Hematopoietic multipotent progenitor cell treated with erythropoietin and hydrocortisone succinate and interleukin-3 and kit ligand, for 4 days (in vitro differentiated cells): ENCODE measurements at regions not wholly inside any gene's neighbourhood (a gene's known extent, or its start where the extent isn't known, plus 50 kb on each side); places are given as distances from the start of the nearest gene placed in this dataset.

ENCODE experiments used
- DNase-seq: peaks from one replicate; pipeline ENCODE4 v3.0.0-alpha.2; 2015

- no peak for DNase-seq
Observed at GRCh38 chr15:31264559-31265089, 62.0 kb upstream of the KLF13 start.

GRCh38 chr15:31265090-31265870 lies 61.4 kb upstream of the KLF13 start:
- peak; percentile 32 for DNase-seq

DNA sequence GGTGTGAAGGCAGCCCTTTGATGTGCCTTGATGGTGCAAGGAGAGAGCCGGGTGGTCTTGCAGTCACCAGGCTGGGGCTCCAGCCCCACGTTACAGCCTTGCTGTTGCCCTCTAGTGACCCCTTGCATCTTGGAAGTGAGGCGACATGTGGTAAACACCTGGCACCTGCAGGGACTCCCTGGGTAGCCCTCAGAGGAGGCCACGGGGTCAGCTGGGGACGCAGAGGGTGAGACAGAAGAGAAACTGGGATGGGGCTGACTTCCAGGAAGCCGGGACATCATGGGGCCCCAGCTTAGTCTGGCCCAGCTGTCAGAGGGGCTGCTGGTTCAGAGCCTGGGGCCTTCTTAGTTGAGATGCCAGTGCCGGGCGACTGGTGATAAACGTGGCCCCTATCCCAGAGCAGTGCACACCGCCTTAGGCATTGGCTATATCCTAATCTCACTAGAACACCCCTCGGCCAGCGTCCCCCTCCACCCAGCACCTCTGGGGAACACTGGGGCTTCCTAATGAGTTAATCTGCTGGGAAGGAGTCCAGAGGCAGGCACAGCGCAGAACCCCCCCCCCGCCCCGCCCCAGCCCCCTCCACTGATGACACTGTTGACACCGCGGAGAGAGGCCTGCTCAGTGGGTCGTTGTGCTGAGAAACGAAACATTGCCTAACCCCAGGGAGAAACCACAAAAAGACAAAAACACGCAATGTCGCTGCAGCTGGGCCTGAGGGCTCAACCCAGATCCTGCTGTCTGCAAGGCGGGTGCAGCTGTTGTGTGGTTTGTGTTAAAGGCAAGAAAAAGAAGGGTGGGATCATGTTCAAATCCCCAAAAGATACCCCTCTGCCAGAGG lies 60.5 kb upstream of the KLF13 start:
- peak; percentile 98 for DNase-seq

GRCh38 chr15:31266712-31267111 lies 59.9 kb upstream of the KLF13 start:
- DNase-seq: no peak

DNA sequence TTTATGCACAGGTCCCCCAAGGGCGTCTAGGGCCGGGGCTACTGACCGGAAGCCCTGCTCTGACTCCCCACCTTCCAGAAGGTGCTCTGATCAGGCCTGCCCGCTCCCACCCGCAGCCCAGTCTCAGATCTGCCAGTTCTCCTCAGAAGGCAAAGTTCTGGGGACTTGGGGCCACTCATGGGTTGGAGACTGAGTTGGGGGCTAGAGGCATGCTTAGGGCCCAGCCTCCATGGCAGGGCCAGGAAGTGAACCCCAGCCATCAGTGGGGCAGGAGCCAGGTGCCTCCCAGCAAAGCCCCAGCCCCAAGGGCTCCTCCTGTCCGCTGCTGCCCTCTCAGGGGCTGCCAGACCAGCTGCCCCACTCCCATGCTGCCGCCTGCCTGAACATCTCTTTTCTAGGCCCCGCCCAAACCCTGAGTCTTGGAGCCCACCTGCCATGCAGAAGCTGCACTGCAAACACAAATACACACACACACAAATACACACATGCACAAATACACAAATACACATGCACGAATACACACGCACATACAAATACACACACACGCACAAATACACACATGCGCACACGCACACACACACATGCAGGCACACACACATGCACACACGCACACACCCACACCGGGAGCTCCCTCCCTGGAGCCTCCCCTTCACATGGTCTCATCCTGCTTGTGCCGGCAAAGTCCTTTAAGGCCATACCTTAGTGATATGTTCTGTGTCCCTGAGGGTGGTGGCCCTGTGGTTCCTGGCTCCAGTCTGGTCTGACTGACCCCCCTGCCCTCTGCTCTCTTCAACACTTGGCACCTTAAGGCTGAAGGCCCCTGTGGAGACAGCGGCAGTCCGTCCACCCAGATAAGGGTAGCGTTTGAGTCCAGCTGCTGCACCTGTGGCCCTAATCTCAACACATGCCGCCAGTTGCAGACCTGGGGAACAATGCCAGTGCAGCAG lies 59.2 kb upstream of the KLF13 start:
- DNase-seq: no peak

GRCh38 chr15:31268108-31268501 lies 58.5 kb upstream of the KLF13 start:
- DNase-seq: no peak

DNA sequence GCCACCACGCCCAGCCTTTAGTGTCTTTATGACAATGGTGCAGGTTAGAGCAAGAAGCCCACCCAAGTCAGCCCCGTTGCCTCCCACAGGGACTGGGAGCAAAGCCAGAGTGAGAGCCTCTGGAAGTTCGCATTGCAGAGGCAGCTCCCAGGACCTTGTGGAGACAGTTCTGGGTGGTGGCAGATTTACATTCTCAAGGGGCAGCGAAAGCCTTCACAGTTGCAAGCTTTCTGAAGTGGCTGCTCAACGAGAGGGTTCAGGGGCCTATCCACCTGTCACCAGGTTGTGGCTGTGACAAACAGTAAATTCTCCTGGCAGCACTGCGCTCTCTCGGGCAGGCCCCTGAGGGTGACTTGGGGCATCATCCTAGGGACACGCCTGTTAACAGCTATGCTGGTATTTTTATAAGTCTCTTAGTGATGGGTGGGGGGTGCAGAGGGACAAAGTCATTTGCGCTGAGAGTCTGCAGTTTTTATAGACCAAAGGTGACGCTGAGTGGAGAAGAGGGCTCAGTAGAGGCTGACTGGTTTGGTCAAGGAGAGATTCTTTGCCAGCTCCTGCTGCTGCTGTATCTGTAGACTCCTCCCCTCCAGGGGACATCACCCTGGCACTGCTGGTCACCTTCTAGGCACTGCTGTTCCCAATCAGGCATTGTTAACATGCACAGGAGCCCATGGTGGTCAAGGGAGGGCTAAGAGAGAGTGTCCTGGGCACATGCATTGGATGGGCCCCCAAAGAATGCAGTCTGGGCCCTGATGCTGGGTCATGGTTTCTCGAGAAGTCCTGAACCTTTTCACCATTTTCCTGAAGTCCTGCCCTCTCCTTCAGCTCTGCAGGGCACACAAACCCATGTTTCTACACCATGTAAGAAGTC lies 57.5 kb upstream of the KLF13 start:
- DNase-seq: no peak

GRCh38 chr15:31269816-31270575 lies 56.6 kb upstream of the KLF13 start:
- DNase-seq: no peak

DNA sequence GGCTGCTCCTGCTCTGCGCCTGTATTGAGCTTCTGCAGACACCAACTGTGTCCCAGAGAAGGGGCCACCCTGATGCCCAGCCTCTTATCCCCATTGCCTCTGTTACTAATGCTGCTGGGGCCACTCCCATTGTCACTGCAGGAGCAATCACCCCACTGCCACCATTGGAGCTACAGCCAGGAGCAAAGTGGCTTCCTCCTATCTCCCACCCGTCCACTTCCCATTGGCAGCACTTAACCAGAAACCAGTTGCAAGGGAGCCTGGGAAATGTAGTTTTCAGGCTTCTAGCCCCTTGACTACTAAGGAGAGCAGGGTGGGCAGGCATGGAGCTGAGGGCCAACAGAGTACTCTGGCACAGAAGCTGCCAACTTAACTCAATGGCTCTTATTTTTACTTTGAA lies 55.9 kb upstream of the KLF13 start:
- peak; percentile 82 for DNase-seq

DNA sequence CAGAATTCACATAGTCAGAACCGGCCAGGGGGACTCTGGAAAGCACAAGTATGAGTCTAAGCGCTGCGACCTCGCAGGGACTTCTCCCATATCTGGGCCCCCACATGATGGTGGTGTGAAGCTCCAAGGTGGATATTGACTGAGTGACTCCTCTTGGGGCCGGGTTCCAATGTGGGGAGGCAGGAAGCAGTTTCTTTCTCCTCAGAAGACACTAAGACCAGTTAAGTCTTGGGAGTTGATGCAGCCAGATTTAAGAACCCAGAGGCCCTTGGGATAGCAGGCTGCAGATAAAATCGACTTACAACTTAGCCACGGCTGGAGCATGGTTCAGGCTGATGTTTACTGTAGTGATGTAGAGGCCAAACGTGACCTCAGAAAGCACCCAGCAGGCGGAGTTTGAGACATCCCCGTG lies 55.4 kb upstream of the KLF13 start:
- DNase-seq: no peak

DNA sequence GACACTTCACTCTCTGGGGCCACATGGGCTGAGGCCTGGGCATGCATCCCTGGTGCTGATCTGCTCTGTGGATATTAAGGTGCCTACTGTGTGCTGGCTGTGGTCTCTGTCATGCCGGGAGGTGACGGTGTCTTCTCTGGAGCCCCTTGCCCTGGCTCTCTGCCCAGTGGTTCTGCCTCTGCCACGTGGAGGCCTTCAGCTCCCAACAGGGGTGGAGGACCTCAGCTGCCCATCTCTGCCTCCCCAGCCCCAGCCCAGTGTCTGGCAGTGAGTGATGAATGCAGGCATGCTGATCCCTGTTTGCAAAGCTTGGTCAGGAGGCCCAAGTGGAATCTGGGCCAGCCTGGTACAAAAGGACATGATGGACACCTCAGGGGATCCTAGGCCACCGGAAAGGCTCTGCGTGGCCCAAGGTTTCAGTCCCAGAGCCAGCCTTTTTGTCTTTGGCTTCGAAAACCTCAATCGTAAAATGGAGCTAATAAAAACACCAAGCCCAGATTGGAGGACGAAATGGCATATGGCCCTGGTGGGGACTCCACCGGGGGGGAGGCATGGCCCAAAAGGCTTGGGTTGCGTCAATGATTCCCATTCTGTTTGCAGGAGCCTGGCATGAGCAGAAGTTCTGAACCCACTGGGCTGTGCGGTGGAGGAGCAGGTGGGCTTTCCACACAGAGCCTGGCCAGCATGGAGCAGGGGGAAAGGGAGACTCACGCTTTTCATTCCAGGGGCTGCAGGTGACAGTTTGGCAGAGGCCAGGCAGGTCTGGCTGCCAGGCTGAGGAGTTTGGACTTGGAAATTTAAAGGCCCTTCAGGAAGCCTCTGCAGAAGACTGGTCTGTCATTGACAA lies 54.7 kb upstream of the KLF13 start:
- DNase-seq: no peak

GRCh38 chr15:31272558-31273257 lies 53.9 kb upstream of the KLF13 start:
- peak; percentile 62 for DNase-seq

DNA sequence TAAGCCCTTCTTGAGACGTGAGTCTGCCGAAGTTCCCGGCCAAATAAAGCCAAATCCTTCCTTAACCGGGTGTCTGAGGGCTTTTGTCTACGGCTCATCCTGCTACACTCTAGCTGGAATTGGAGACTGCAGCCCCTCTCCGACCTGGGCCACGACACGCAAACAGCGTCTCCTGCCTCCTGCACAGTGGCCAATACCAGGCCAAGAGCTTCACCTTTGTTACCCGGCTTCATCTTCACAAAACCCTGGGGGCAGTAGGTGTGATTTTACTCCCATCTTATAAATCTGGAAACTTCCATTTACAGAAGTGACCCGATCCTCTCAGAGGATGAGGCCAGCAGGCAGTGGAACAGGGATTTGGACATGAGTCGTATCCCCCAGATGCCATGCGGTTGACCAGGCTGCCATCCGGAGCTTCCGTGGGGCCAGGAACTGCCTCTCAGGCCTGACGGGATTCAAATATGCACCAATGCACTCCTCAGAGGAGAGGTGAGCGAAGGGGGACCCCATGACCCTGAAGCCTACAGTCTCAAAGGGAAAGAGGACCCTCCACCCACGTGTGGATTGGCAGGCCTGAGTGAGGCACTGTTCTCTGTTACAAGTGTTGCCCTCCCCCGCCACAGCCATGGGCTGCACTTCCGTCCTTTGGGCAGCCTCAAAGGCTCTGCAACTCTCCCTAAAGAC lies 53.2 kb upstream of the KLF13 start:
- no peak for DNase-seq

GRCh38 chr15:31274496-31275330 lies 51.9 kb upstream of the KLF13 start:
- DNase-seq: no peak

GRCh38 chr15:31275331-31276262 lies 51.0 kb upstream of the KLF13 start:
- DNase-seq: no peak

GRCh38 chr15:31276596-31277298 lies 49.9 kb upstream of the KLF13 start:
- no peak for DNase-seq
